DMS 273 (cell line): ENCODE measurements at regions not wholly inside any gene's neighbourhood (a gene's known extent, or its start where the extent isn't known, plus 50 kb on each side); places are given as distances from the start of the nearest gene placed in this dataset.

Experiments used
- DNase-seq: peaks from one replicate; lab custom pipeline; 2025; ENCODE audit not compliant: unreplicated experiment; lab: John Stamatoyannopoulos, UW

DNA sequence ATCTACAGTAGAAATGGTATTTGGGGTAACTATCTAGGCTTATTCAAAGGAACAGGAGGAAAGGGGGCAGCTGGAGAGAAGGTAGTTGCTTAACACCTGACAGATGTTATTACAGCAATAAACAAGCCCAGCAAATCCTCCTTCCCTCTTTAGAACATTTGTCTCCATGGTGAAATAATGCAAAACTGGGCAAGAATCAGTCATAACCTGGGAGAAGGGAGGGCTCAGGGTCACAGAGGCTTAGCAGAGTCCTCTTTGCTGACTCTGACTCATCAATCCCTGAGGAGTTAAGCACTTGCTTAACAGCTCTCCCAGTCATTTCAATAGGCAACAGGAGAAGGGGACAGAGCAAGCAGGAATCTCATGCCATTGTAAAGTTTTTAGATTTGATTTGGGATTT is 230.3 kb downstream of the IBTK start:
- peak; percentile 79 for DNase-seq

DNA sequence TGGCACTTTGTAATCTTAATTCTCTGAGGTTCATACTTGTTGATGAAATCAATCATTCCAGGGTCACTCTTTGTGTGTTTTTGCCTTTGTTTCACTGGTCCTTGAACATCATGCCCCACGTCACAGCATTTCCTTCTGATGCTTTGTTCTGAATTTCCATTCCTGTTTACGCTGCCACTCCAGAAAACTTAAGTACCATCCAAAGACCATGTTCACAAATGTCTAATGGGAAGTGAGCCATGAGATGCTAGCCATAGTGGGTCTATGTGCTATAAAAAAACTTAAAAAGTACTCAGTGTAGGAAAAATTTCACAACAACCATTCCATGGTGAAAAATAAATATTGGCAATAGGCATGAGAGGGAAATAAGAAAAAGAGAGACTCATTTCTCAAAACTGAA is 232.0 kb downstream of the IBTK start:
- no peak for DNase-seq

DNA sequence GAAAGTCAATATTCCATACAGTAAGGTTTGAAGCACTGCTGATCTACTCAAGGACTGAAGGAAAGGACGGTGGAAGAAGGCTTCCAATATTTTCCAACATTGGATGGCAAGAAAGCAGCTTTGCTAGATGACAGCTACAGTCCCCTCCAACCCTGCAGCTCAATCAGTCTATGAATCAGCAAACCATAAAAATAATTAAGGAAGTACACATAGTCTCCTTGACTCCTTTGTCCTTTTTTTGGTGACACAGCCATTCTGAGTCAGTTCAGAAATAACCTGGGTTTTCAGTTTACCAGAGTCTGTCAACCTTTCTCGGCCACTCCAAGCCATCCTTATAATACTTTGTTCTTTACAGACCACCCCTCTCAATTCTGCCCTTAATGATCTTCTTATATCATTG is 232.5 kb downstream of the IBTK start:
- no peak for DNase-seq

DNA sequence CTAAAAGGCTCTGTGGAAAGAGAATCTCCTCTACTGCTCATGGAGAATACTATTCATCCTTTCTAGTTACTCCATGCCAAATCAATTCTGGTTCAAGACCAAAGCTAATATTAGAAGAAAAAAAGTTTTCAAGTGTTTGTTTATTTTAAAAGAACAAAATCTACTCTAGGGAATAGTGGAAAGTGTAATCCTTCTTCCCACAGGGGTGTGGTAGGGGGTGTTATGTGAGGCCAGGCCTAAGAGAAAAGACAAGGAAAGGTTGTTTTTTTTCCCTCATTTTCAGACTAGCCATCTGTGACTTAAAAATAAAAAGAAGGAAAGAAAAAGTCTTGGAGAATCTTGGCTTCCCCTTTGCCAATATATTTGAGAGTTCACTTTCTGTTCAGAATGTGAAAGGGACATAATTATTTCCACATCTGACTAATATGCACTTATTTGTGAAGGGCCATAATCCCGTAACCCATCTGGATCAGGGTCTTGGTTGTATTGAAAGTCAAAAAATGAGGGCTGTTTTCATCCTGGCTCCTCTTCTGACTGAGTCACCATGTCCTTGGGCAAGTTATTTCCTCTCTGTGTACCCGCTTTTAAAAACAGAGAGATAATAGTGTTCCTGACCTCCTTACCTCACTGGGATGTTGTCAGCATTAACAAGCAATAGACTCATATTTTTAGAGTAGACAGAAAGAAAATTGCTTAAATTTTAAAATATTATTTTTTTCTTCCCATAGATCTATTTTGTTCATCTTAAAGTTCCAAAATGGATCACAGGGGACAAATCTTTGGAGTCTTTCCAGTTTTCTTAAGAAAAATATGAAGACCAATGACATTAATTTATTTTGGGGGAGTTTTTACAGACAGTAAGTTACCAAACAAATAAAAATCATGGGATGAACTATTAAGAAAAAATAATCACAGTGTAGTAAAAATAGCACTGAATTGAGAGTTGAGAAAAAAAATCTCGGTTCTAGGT is 233.7 kb downstream of the IBTK start:
- DNase-seq = no peak

DNA sequence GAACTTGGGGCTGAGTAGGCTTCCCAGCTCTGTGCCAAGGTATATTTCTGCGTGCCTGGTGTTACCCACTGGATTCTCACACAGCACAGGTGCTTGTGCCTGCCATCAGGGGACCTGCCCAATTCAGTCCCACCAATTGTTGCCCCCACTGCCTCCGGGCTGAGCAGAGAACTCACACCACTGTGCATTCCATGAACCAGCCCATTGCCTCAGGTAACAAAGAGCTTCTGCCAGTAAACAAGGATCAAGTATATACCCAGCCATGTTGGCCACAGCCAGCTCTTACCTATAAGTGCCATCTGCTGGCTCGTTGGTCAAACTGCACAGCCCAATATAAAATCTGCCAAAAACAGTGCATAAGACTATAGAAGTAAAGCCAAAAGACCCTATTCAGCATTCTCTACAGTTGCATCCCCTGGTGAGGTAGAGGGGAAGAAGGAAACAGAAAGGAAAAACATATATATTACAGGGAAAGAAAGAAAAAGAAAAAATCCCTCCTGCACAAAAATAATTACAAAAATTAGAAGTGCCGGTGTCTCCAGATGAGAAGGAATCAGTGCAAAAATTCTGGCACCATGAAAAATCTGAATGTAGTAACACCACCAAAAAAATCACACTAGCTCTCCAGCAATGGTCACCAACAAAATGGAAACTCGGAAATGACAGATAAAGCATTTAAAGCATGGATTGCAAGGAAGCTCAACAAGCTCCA is 241.4 kb downstream of the IBTK start:
- DNase-seq = peak; percentile 64

DNA sequence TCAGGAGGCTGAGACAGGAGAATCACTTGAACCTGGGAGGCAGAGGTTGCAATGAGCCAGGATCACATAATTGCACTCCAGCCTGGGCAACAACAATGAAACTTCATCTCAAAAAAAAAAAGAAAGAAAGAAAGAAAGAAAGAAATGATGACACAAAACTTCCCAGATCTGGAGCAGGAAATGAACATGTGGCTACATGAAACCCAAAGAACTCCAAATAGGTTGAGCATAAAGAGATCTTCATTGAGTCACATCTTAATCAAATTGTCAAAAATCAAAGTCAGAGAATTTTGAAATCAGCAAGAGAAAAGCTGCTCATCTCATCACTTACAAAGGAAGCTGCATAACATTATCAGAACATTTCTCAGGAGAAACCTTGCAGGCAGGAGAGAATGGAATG is 247.0 kb downstream of the IBTK start:
- no peak for DNase-seq

DNA sequence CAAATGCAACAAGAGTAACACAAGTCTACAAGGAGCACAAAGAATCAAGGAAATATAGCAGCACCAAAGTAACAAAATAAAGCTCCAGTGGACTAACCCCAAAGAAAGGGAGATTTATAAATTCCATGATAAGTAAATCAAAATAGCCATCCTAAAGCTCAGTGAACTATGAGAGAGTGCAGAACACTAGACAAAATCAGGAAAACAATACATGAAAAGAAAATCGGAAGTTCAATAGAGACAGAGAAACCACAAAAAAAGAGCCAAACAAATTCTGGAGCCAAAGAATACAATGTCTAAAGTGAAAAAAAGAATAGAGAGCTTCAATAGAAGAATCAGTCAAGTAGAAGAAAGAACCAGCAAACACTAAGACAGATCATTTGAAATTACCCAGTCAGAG is 247.3 kb upstream of the TENT5A start:
- no peak for DNase-seq

DNA sequence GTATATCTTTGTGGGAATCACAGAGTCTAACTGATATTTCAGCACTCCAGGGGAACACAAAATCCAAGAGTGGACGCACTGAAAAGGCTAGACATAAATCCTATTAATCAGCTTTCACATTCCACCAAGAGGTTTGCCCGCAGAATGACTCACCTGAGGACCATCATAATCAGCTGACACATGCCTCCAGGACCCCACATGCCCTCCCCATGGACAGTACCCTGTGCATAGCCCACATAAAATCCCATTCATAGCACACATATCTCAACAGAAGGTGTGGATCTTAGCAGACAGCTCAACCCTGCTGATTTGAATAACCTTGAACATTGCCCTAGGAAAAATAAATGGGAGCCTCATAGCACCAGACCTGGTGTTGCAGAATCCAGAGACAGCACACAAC is 246.8 kb upstream of the TENT5A start:
- DNase-seq = no peak

DNA sequence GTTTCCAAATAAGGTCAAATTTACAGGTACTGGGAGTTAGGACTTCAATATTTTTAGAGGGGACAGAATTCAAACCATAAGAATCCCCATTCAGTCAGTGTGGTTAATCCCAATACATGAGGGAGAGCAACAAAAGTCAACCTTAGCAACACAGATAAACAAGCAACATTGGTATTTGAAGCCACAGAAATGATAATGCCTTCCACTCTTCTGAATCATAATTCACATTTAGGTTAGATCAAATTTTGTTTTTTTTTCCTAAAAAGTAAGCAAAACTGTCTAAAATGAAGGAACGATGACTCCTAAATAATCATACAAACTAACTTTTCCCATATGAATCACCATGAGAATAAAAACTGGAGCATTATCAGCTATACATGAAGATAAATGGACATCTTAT is 246.0 kb upstream of the TENT5A start:
- DNase-seq = no peak

DNA sequence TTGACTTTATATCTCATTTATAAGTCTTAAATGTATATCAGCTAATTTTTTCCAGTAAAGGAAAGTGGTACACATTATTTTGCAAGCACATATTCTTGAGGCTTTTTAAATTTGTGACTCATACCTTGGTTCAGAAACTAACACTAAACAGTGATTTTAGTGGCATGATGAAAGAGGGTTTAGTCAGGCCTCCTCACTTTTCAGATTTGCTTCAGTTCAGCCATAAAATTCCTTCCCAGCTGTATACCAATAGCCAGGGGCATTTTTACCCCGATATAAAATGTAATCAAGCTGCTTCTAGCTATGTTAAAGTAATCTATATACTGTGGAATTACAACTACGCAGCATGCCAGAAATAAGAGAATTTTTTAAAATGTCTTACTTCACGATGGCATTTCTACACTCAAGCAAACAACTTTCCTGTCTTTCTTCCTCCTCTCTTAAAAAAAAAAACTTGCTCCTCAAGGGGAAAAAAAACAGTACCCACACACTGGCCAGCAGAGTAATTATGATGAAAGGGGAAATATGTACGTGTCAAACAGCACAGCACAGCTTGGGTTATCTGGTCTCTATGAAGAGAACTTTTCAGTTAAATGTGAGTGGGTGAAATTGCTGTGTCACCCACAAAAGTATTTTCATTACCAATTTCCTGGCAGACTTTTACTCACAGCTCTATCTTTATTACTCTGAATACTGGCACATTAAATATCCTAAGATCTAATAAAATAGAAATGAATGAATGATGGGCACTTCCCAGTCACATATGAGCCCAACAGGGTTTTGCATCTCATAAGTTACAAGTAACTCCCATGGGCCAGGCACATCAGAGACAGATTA is 244.8 kb upstream of the TENT5A start:
- DNase-seq = no peak

DNA sequence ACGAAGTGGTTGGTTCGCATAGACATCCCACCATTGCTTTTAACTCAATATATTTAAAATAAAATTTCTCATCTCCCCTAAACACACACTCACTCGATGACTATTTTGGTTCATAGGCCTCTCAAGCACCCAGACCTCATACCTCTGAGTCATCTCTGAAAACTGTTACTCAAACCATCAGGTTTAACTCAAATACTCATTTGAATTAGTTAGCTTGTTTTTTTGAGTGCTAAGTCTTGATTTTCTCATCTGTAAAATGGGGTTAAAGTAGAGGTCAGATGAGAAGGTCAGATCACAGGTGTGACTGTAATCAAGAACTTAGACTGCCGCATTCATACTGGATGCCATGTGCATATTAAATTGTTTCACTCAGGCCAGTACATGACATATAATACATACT is 243.9 kb upstream of the TENT5A start:
- DNase-seq = no peak

DNA sequence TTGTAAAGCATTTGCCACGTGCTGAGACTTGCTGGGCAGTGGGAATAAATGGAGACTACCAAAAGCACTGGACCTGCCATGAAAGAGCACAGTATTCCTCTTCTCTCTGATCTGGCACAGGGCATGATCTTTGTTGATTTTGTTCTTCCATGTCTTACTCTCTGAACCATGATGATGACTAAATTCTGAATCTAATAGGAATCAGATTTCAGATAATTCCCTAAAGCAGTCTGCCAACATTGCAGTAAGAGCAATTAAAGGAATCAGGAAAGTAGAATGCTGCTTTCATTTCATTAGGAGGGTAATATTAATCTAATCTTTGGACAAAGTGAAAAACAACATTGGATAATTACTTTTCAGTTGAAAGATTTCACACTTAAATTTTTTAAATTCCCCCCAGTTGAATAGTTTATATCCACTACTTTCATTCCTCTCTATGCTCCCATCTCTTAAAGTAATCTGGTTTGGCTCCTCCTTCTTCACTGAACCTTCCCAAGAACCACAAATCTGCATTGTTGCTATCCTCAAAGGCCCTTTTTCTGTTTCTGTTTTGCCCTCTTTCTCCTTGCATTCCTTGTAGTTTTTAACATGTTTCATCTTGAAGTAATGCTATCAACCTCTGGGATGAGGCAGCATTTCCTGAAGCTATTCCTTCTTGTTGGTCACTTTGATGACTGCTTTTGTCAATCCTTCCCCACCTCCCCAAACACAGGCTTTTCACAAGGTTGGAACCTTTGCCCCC is 243.2 kb upstream of the TENT5A start:
- DNase-seq = peak; percentile 41

DNA sequence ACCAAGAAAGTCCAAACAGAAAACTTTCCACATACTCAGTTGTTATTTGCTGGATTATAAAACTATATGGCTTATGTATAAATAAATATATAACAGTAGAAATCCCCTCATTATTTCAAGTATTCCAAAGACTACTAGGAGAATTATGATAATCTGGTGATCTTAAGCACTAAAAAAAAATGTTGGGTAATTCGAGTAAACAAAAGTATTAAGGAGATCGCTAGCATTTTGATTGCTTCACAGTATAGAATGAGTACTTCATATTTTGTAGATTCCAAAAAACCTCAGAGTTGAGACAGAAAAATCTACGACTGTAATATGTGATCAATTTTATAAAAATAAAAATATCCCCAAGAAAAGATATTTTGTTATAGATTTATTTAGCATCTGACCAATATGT is 236.4 kb upstream of the TENT5A start:
- no peak for DNase-seq

DNA sequence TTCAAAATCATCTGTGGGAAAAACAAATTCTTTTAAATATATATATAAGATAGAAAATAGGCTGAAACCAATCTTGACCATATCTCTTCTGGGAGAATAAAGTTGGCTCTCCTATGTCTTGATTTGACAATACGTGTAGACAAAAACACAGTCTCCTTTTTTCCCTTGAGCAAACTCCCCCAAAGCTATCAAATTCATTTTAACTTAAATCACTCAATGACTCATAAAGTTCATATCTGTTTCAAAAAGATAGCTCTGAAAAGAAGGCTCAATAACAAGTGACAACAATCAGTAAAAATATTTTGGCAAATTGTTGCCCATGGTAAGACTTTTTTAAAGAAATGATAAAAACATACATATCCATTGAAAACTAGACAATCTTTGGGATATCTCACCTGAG is 236.0 kb upstream of the TENT5A start:
- DNase-seq = no peak

DNA sequence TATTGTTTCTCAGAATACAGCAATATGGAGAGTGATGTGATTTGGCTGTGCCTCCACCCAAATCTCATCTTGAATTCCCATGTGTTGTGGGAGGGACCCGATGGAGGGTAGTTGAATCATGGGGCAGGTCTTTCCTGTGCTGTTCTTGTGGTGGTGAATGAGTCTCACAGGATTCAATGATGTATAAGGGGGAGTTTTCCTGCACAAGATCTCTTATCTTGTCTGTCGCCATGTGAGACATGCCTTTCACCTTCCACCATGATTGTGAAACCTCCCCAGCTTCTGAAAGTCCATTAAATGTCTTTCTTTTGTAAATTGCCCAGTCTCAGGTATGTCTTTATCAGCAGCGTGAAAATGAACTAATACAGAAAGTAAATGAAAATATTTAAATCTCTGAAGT is 234.8 kb upstream of the TENT5A start:
- DNase-seq = no peak

DNA sequence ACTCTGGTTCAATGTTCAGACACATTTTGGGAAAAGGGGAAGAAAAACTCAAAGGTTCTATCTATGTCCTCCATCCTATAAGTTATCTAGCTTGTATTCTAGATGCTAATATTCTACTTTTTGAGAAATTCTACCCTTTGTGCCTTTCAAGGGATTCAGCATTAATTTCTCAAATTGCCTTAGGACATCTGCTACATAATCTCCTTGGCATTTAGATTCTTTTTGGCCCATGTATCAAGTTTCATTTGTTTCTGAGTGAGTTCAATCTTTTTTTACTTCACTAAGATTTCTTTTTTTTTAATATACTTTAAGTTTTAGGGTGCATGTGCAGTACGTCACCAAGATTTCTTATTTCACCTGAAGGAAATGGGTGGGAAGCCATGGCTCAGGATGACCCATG is 232.7 kb upstream of the TENT5A start:
- DNase-seq = peak; percentile 33

DNA sequence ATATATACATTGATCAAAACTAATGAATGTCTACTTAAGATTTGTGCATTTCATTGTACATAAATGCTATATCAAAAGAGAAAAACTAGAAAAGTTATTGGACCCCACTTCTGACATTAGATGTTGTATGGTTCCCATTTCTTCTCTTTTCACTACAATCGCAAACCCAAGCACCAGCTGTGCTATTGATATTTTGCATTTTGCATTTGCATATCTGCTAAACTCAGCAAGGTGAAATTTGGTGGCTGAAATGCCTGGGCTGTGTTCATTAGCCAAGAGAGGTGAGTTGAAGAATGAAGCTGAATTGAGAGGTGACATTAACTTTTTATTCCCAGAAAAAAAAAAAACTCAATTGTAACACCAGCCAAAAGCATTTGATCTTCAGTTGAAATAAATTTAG is 232.1 kb upstream of the TENT5A start:
- DNase-seq = peak; percentile 27

DNA sequence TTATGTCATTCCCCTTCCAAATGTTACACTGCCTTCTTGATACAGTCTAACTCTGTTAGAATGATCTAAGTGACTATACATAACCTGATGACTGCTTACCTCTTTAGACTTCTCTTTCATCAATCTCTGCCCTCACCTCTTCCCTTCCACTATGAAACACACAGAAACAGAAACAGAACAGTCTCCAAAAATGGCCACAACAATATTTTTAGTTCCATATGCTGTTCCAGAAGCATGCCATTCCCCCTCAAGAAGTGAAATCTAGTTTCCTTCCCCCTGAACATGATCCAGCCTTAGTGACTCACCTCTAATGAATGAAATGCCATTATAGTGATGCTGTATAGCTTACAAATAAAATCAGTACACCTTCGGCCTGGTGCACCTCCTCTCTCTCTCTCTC is 229.3 kb upstream of the TENT5A start:
- no peak for DNase-seq

DNA sequence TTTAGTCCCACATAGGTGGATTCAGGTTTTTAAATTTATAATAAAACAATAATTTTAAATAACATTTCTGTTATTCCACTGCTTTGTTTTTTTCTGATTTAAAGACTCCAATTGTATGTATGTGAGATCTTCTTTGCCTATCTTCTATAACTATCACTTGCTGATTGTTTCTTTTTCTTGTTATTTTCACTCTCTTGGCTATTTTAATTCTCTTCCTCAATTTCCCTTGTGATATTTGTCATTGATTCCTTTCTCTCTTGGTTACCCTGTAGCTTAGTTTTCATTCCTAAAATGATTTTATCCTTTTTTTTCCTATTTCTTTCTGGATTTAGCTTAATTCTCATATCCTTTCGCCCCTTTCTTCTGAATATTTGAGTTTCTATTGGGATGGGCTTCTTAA is 227.3 kb upstream of the TENT5A start:
- DNase-seq = no peak

DNA sequence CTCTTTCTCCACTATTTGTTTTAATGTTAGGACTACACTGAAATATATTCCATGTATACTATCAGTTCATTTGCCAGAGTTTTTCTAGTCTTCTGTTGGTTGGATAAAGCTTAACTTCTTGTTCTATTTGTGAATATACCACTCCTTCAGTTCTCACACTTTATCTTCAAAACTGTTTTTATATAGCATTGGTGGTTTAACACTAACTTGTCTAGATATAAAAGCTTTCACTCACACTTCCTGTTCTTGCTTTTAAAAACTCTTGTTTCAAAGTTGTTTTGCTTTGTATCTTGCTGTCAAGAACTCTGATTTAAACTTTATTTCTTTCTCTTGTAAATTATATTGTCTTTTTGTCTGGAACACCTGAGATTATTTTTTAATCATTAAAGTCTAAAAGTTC is 226.8 kb upstream of the TENT5A start:
- DNase-seq = no peak

DNA sequence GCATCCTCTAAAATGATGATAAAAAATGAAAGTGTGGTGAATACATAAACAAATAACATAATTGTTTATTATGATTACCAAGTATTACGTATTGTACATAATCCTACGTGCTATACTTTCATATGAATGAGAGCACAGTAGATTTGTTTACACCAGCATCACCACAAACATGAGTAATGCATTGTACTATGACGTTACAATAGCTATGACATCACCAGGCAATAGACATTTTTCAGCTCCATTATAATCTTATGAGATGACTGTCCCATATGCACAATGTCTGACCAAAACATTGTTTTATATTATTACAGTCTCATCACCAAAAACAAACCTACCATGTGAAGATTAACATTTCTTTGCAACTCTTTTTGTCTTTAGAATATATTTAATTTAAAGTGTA is 225.7 kb upstream of the TENT5A start:
- no peak for DNase-seq
